K562 (cell line): ENCODE measurements at regions not wholly inside any gene's neighbourhood (a gene's known extent, or its start where the extent isn't known, plus 50 kb on each side); places are given as distances from the start of the nearest gene placed in this dataset.

Experiments
- ATF4 ChIP-seq: fragments of 450-650 bp; formaldehyde crosslinking; IDR thresholded peaks from 2 replicates; pipeline ENCODE4 v1.4.0; 2022; ENCODE audit warnings: mild to moderate bottlenecking, moderate library complexity
- COPS2 ChIP-seq: fragments of 450-650 bp; conservative IDR thresholded peaks from 2 replicates; pipeline ENCODE4 v1.6.1; 2016; ENCODE audit warnings: mild to moderate bottlenecking, moderate library complexity
- CREB3L1 ChIP-seq: fragments of 450-650 bp; IDR thresholded peaks from 2 replicates; pipeline ENCODE4 v1.6.1; 2014; ENCODE audit warnings: low read depth, mild to moderate bottlenecking, moderate library complexity, borderline replicate concordance
- HLTF ChIP-seq: fragments of 450-650 bp; IDR thresholded peaks from 2 replicates; pipeline ENCODE4 v1.6.1; 2016
- NFXL1 ChIP-seq: fragments of 450-650 bp; formaldehyde crosslinking; IDR thresholded peaks from 2 replicates; pipeline ENCODE4 v1.4.0; 2021; ENCODE audit warnings: mild to moderate bottlenecking
- SMC3 ChIP-seq: conservative IDR thresholded peaks from 2 replicates; pipeline ENCODE4 v1.6.1; 2011; ENCODE audit warnings: low read depth, low read length, improper control_type of control experiment; ENCODE audit not compliant: insufficient read depth
- ZBTB33 ChIP-seq: sonication (generic); formaldehyde crosslinking; IDR thresholded peaks from 2 replicates; pipeline ENCODE4 v1.8.1; 2023; ENCODE audit warnings: mild to moderate bottlenecking, missing genetic modification reagents
- ZBTB9 ChIP-seq: fragments of 450-650 bp; formaldehyde crosslinking; IDR thresholded peaks from 2 replicates; pipeline ENCODE4 v1.4.0; 2020; ENCODE audit warnings: mild to moderate bottlenecking, moderate library complexity

GRCh38 chr9:108786901-108787689 is 68.7 kb downstream of the ACTL7B start (continued):
- TF ChIP-seq ZBTB33, result no peak
- TF ChIP-seq ZBTB9, result no peak
- TF ChIP-seq NFXL1 (CRISPR knock-in tag), result no peak
- no peak for TF ChIP-seq SMC3
- TF ChIP-seq CREB3L1, result no peak
- TF ChIP-seq ATF4 (CRISPR knock-in tag), result no peak
- no peak for TF ChIP-seq HLTF
- no peak for TF ChIP-seq COPS2
- TF ChIP-seq, all 486 proteins: peak for 0
